Hematopoietic multipotent progenitor cell treated with erythropoietin and hydrocortisone succinate and interleukin-3 and kit ligand, for 4 days (in vitro differentiated cells): ENCODE measurements at regions not wholly inside any gene's neighbourhood (a gene's known extent, or its start where the extent isn't known, plus 50 kb on each side); places are given as distances from the start of the nearest gene placed in this dataset.
"Not testable (repeated sequence)": the region's sequence is repeated elsewhere in the genome, so short reads cannot be mapped to it uniquely, and the experiment has no call there.

ENCODE experiments used
- DNase-seq: peaks from one replicate; pipeline ENCODE4 v3.0.0-alpha.2; 2015

DNA sequence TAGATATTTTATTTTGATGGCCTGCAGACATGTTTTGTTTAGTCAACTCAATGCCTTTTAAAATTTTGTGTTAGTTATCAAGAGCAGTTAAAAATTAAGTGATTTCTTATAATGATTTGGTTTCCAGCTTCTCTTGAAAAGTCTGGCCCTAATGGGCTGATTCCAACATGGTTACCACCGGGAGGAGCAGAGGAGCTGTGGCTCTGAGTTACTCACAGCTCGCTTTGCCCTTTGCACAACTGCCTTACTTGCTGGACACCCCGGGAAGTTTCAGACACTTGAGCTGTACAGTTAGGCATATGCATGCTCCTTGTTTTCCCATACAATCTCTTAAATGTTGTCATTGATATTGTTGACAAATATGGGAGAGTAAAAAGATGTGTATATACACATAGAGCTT is 173.1 kb upstream of the MMS22L start:
- DNase-seq = no peak

DNA sequence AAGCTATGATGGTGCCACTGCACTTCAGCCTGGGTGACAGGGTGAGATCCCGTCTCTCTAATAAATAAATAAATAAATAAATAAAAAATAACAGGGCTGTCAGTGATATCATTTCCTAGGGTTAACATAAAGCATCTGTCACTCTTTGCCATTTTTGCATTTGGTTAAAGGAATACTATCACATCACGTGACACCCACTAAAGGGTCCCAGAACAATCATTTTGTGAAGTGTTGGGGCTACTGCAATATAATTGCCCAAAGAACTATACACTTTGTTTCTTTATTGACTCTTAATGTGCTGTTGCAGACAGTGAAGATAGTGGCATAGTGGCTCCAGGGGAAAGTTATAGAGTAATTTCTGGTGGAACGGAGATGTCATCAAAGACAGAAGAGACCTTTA is 176.5 kb upstream of the MMS22L start:
- no peak for DNase-seq

DNA sequence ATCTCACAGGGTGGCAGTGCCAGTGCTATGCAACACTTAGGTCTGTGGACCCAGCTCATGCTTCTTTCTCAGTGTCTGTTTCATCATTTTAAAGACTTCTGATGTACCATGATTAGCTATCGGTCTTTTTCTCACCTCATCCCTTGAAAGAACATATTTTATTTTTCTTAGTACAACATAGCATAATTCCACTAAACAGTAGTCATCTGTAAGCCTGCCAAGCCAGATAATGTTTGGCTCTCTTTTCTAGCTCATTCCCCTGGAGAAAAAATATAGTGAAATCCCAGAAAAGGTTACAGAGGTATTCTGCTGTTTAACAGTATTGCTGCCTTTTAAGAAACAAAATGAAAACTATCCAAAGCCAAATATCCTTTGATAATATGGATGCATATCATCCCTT is 177.0 kb upstream of the MMS22L start:
- DNase-seq = no peak

DNA sequence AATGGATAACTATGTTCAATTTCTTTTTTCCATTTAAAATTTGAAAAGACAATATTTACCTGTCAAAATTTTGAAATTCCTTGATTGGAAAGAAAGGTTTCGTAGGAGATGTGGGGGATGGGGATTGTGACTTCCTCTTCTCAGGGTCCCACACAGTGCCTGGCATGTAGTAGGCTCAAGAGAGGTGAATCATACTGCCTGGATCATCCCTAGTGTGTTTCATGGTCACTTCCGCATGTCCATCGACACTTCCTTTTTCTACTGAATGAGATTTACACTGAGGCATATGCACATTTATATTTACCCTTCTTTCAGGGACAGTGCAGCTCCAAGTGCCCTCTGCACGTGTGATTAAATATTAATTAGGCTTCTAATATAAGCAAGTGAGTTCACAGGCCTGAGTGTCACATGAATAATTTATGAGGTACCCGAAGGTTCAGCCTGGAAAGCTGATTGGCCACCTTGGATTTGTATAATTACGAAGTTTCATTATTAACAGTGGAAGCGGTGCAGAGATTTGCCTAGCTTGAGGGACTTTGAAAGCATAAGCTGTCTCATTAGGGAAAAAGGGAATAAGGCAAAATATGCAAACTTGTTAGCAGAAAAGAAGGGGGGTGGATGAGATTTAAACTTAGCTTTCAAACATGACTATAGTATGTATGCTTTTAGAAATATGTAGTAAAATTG is 177.5 kb upstream of the MMS22L start:
- no peak for DNase-seq

DNA sequence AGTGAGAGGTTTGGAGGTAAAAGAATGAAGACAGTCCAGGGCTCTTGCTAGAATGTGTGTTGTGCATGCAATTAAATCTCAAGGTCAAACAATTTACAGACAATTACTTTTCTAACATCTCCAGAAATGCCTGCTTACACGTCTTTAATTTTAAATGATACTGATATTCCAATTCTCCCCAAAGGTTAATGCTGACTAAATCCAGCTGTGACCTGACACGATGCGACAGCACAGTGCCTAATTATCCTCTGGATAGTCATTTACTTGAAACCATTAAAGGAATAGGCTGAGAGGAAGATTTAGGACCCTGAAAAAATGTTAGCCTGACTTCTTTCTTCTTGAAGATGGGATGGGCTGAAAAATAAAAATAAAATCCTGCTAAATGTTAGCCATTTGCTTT is 178.2 kb upstream of the MMS22L start:
- DNase-seq = no peak

DNA sequence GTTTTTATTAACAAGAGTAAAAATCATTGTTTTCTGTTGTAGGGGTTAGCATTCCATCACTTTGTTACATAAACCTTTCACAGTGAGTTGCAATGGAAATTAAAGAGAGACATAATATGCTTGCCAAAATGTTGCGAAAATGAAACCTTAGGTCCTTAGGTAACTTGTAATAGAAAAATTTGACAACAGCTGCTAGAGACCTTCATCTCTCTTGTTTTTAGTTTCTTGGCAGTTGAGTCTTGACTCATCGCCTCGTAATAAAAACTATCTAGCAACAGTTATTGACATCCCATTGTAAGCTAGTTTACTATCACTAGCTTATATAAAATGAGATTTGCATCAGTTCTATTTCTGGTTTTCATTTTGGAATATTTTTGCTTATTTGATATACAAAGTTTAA is 179.0 kb upstream of the MMS22L start:
- DNase-seq = no peak

DNA sequence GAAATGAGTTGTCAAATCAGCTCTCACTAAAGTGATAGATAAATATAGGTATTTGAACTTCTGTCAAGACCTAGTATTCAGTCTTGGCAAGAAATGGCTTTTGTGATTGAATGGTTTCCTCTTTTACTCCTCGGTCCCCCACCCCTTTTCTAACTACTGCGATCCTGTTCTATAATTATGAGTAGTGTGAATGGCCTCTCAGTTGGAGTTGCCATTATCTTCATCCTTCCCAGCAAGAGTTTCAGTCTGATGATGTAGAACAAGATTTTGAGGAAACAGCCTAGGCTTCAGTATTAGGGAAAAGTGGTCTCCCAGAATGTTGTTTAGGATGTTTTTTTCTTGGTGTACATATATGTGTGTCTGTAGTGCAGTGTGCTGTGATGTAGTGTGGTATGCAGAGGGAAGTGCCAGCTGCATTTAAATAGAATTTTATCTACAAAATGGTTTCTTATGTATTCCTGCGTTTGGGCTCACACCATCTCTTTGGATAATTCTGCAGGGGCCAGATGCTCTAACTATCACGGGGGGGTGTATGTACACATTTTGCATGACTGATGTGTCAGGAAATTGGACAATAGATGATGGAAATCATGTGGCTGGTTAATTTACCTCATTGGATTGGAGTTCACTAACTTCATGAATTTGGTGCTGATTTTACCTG is 180.1 kb upstream of the MMS22L start:
- no peak for DNase-seq

DNA sequence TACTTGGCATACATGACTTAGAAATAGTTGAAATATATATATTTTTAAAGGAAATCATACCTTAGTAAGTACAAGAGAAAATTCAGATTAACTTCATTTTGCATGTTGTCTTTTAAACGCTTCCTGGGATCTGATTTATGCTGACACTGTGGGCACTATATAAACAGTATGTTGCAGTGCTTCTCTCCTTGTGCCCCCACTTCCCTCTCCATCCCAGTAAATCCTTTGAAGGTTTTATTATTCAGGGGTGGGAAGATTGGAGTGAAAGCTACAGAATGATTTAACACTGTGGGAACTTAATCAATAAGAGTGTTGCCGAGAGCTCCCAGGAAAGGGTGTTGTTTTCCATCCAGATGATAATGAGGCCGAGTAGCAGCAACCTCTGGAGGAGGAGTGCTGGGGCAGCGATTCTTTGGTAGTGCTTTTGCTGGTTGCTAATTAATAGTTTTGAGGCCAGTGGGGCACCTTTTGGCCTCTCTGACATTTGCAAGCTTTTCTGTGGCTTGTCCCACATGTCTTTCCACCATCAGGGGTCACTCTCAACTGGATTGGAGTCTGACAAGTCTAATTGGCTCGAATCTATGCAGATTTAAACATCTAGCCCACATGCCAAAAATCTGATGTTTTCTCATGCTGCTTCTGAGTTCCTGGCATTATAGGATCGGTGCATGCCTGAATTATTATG is 183.0 kb upstream of the MMS22L start:
- no peak for DNase-seq

DNA sequence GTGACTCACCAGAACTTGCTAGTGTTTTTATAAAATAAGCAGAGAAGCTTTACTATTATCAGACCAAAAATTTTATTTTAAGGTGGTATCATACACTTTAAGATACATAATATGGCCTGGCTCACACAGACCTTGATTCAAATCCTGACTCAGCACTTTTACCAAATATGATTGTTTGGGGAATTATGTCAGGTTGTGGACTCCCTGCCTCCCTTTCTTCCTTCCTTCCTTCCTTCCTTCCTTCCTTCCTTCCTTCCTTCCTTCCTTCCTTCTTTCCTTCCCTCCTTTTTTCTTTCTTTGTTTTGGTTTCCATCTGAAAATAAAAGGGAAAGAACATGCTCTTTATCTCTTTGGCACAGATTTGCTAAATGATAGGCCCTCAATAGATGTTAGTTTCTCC is 186.0 kb upstream of the MMS22L start:
- DNase-seq = no peak

DNA sequence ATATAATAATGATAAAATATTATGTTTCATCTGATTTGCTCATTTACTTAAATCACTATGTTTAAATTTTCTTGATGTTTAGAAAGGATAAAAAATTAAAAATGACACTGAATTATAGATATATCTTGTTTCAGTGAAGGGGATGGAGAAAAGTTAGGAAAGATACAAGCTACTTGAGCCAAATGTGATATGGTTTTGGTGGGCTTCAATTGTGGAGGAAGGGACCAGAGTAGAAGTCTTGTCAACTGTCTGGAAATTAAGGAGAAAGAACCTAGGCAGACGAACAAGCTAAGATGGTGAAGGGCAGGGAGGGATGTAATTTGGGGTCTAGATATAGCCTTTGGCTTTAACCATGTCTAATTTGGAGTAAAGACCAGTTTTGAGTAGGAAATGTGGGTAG is 186.4 kb upstream of the MMS22L start:
- DNase-seq = no peak

DNA sequence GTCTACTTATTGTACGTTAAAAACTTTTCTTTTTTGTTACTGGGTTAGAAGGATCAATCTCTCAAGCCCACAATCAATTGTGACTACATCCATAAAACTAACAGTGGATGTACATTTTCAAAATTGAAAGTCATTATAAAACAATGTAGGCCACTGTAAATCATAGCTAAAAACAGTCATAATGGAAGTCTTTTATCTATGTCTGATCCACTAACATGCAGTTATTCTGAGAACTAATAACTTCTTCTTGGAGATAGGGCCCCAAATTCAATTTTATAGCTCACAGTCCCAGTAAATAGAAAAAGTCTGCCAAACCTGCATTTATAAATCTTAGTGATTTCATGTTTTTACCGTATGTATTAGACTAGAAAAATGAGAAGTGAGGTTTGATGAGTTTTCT is 187.3 kb upstream of the MMS22L start:
- DNase-seq = no peak

DNA sequence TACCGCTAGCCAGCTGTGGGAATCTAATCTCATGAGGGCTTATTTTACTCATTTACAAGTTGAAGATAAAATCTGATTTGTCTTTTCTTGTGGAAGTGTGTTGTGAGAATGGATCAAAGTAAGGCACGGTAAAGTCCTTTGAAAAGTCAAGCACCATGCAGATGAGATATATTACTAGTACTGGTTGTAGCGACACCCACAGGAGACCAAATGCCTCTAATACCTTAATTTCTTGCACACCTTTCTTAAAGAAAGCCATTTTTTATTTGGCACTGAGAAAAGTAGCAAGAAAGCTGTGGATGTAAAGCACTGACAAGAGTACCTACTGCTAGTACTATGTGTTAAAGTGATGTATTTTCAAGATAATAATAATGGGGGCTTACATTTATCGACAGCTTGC is 191.0 kb upstream of the MMS22L start:
- no peak for DNase-seq

DNA sequence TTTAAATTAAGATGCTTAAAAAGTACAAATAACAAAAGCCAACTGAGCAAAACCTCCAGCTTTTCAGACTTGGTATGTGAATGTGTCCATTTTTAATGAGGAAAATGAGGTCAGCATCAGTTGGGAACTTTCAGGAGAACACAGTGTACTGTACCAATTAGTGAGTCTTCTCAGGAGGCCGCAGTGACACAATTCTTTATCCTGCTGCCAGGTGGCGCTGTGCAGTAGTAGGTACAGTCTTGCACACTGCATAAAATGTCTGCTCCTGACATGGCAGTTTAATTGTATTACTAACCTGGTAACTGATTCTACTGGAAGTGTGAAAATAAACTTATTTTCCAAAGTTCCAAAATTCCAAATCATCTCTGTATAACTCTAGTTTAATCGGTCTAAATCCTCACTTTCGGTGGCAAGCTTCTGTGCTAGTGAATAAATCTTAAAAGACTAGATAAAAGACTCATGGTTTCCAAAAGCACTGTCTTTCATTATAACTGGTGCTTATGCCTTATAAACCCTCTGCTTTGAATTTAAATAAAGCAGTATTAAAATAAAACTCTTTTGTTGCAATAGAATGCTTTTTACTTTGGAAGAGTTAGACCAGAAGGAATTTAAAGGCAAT is 214.8 kb upstream of the MMS22L start:
- peak; percentile 82 for DNase-seq

DNA sequence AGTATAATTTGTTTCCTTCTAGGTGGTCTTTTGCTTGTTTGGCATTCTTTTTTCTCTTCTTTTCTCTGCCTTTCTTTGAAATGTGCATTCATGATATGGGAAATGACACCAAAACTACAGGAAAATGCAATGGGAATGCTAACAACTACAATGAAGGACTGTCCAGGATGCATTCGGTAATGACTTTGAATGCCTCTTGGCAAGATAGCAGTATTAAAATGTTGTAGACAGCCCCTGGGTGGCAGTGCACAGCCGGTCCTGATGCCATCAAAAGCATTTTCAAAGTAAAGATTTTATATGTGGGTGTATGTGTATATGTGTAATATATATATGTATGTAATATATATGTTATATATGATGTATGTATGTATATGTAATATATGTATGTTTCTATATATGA is 218.8 kb upstream of the MMS22L start:
- no peak for DNase-seq

DNA sequence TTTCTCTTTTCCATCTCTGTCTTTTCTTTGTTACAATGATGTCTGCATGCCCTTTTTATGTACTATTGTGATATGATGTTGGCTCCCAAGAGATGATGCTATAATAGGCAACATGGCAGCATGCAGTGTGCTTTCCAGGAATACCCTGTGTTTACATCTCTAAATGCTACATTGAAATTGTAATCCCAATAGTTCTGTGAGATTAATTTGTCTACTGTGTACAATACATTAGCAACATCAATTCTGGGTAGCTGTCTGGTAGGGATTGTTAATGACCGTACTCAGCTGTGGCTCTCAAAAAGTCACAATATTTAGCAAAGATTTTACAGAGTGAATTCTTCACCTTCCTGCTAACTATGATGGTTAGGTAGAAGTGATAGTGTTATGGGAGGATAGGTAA is 225.6 kb upstream of the MMS22L start:
- no peak for DNase-seq

DNA sequence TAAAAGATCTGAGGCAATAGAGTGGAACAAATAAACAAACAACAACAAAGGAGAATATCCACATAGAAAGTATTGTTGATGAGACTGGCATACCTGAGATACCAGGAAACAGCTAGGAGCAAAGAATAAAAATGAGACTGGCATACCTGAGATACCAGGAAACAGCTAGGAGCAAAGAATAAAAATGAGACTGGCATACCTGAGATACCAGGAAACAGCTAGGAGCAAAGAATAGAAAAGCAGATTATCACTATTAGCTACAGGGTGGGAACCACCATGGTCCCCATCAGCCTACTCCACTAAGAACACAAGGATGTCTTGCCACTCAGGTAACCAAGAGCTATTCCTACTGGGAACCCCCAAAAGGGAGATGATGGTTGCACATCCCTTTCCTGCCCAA is 230.2 kb upstream of the MMS22L start:
- DNase-seq = not testable (repeated sequence)

DNA sequence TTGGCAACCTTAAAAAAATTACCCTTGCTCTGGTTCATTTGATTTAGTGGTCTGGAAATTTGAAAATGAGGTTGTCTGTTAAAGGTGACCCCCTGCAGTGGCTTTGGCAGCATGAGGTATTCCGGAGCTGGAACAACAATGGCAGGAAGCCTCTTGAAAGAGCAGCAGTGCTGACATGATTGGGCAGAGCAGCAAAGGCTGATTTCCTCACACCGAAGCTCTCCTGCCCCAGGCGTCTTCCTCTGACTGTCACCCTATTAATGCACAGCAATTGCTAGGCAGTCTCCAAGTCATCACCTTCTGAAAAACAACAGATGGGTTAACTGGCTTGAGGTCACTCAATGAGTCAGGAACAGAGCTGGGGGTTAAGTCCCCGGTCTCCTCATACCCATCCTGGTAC is 241.8 kb upstream of the MMS22L start:
- DNase-seq = no peak

DNA sequence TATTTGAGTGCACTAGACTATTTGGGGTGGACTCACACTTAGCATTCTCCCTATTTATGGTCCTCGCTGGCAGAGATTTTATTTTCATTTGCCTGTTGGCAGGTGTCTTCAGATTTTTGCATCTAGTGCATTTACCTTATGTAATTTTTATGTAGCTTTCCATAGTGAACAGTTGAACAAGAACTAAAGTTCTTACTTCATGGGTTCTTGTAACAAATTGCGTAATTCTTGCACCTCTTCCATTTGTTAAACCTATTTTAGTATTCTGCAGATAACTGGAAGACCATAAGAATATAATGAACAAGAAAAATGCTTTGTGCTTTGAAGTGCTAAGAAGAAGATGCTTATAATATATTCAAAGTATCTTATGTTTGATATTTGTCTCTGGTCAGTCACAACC is 252.8 kb upstream of the MMS22L start:
- DNase-seq = no peak

DNA sequence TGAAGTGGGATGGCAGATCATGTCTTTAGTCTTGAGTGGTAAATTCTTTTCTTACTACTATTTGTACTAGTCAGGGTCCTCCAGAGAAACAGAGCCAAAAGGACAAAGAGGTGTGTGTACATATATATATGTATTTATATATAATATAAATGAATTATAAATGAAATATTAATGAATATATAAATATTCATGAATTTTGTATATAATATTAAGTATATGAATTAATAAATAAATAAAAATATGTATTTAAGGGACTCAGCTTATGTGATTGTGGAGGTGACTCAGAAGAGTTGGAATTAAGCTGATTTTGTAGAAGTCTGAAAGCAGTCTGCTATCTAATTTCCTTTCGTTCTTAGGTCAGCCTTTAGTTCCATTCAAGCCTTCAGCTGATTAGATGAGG is 265.3 kb upstream of the MMS22L start:
- no peak for DNase-seq

DNA sequence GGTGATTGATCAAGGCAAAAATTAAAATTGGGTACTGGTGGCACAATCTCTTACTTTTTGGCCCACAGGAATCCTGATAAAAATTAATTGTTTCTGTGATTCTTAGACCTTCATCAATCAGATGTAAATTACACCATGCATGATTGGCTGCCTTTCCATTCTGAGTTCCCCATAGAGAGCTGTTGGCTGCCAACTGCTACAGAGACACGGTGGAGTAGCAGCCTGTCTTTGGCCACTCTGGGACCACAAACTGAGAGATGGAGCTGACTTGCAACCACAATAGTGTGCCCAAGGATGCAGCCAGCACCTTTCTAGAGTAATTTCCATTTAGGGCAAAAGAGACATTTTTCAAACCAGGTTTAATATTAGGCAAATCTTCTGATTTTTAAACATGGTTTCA is 274.3 kb upstream of the MMS22L start:
- DNase-seq = no peak

DNA sequence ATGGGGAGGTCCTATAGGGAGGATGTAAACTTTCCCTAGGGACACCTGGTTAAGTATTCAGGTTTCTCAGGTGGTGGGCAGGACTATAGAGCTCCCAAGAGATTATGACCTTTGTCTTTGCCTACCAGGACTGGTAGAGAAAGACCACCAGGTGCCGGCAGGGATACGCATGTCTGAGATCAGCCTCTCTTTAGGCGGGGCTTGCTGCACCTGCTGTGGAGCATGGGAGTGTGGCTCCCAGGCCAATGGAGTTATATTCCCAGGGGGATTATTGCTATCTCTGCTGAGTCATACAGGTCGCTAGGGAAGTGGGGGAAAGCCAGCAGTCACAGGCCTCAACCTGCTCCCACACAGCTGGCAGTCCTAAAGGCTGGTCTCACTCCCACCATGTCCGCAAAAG is 280.5 kb upstream of the MMS22L start:
- no peak for DNase-seq

DNA sequence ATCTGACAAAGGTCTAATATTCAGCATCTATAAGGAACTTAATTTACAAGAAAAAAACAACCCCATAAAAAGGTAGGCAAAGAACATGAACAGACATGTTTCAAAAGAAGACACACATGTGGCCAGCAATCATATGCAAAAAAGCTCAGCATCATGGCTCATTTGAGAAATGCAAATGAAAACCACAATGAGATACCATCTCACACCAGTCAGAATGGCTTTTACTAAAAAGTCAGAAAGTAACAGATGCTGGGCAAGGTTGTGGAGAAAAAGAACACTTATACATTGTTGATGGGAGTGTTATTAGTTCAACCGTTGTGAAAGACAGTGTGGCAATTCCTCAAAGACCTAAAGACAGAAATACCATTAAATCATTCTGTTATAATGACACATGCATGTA is 289.9 kb upstream of the MMS22L start:
- no peak for DNase-seq

DNA sequence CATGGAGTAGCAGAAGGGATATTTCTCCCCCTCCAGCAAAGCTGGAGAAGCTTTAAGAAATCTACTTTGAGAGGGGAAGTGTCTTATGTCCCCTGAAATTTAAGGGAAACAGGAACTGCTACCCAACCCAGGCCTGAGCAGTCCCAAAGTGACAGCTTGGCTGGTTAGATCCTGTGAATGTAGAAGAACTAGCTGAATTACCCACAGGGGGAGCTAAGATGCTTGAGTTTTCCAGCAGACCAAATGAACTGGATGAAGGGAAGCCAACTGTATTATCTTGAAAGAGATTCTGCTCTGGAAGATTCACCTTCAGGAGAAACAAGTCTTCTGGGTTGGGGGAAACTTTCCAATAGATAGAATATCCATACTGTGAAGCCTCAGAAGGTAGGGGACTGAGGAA is 303.3 kb upstream of the MMS22L start:
- peak; percentile 7 for DNase-seq

DNA sequence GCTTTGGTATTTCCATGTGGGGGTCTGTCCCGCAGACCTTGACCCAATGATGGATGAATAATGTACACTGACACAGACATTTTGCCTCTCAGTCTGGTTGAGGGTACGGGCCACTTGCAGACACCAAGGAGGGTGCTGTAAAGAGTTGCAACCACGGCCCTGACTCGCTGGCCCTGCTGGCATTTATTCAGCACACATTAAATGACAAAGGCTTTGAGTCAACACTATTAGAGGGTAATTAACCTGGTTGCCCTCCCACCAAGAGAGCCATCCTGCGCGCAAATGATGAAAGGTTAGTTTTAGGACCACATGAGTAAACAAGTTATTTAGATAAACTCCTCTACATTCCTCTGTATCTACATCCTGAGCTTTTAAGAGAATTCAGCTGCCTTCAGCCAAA is 308.9 kb upstream of the MMS22L start:
- no peak for DNase-seq
